ENCODE measurements at regions not wholly inside any gene's neighbourhood (a gene's known extent, or its start where the extent isn't known, plus 50 kb on each side); places are given as distances from the start of the nearest gene placed in this dataset.

DNA sequence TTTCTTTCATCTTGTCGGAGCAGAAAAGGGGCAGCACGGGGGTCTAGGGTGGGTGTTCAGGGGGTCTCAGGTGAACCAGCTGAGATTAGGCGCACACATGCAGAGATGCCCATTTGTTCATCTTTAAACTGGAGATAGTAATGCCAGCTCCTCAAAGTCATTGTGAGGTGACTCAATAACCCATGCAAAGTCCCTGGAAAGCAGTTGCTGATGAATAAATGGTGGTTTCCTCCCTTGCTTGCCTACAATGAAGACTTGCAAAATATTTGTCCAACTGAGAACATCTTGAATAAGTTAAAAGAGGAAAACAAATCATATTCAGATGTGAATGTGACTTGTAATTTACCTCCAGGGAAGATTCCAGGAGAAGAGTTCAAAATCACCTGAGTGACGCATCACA lies 206.9 kb downstream of the LY86 start:
- TF ChIP-seq, protein P1, sequence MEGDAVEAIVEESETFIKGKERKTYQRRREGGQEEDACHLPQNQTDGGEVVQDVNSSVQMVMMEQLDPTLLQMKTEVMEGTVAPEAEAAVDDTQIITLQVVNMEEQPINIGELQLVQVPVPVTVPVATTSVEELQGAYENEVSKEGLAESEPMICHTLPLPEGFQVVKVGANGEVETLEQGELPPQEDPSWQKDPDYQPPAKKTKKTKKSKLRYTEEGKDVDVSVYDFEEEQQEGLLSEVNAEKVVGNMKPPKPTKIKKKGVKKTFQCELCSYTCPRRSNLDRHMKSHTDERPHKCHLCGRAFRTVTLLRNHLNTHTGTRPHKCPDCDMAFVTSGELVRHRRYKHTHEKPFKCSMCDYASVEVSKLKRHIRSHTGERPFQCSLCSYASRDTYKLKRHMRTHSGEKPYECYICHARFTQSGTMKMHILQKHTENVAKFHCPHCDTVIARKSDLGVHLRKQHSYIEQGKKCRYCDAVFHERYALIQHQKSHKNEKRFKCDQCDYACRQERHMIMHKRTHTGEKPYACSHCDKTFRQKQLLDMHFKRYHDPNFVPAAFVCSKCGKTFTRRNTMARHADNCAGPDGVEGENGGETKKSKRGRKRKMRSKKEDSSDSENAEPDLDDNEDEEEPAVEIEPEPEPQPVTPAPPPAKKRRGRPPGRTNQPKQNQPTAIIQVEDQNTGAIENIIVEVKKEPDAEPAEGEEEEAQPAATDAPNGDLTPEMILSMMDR (IDR thresholded peaks at IDR 0.05): no peak
- TF ChIP-seq POLR2A (IDR thresholded peaks at IDR 0.05): no peak

Measured in esophagus squamous epithelium (tissue), 4 donors.